Vagina (tissue), 2 donors: ENCODE measurements at regions not wholly inside any gene's neighbourhood (a gene's known extent, or its start where the extent isn't known, plus 50 kb on each side); places are given as distances from the start of the nearest gene placed in this dataset.

Experiments
- CTCF ChIP-seq, 3 experiments: fragments of 450-650 bp in 2 of 3; fragments of 200-600 bp in 1 of 3; sonication (generic) in 1 of 3; IDR thresholded peaks; one replicate each; pipeline ENCODE4 v1.5.1; 2017 to 2019; ENCODE audit warnings: antibody characterized with exemption in 3 of 3, mild to moderate bottlenecking in 2 of 3, moderate library complexity in 2 of 3
- POLR2A ChIP-seq, 2 donors: fragments of 450-650 bp; IDR thresholded peaks; one replicate each; pipeline ENCODE4 v1.6.1; 2017; ENCODE audit warnings: antibody characterized with exemption in 2 of 2, mild to moderate bottlenecking in 2 of 2, moderate library complexity in 2 of 2
- POLR2AphosphoS5 ChIP-seq, 2 donors: sonication (generic); formaldehyde crosslinking; IDR thresholded peaks; one replicate each; pipeline ENCODE4 v1.9.0; 2017; ENCODE audit warnings: antibody characterized with exemption in 2 of 2, mild to moderate bottlenecking in 2 of 2, low read depth in 1 of 2; ENCODE audit not compliant: insufficient read depth in 1 of 2

GRCh38 chr7:98779800-98780587, 89.8 kb downstream of the TMEM130 start:
- TF ChIP-seq CTCF (IDR thresholded peaks at IDR 0.05) (no peak), POLR2A (IDR thresholded peaks at IDR 0.05) (no peak), POLR2AphosphoS5 (IDR thresholded peaks at IDR 0.05; ENCODE audit: insufficient read depth in 1 of 2, low read depth in 1 of 2) (no peak)
